ENCODE measurements at regions not wholly inside any gene's neighbourhood (a gene's known extent, or its start where the extent isn't known, plus 50 kb on each side); places are given as distances from the start of the nearest gene placed in this dataset.

DNA sequence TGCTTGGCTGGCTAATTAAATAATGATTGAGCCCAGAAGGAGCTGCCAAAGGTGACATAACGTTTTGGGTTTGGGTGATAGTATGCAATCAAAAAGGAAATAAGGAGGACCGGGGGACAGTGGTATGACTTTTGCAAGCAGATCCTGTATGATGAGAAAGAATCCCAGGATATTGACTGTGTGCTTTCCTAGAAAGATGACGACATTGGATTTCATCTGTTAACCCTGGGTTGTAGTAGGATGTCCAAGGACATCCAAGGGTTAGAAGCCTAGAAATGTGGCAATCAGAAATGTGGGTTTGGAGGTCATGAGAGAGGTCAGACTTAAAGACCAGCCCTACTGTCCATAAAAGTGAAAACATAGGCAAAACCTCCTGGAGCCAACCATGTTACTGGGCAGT is 50.3 kb upstream of the HMHB1 start:
- no peak for DNase-seq
- Histone ChIP-seq H3K4me1 (no peaks in the 10 kb centered on the region), H3K9me3 (no peaks in the 10 kb centered on the region), H3K36me3 (no peaks in the 10 kb centered on the region), H3K4me3 (ENCODE audit: low read depth, low read length) (no peak overlapping the region), H3K27me3 (no peaks in the 10 kb centered on the region)
- TF ChIP-seq, protein P1, sequence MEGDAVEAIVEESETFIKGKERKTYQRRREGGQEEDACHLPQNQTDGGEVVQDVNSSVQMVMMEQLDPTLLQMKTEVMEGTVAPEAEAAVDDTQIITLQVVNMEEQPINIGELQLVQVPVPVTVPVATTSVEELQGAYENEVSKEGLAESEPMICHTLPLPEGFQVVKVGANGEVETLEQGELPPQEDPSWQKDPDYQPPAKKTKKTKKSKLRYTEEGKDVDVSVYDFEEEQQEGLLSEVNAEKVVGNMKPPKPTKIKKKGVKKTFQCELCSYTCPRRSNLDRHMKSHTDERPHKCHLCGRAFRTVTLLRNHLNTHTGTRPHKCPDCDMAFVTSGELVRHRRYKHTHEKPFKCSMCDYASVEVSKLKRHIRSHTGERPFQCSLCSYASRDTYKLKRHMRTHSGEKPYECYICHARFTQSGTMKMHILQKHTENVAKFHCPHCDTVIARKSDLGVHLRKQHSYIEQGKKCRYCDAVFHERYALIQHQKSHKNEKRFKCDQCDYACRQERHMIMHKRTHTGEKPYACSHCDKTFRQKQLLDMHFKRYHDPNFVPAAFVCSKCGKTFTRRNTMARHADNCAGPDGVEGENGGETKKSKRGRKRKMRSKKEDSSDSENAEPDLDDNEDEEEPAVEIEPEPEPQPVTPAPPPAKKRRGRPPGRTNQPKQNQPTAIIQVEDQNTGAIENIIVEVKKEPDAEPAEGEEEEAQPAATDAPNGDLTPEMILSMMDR (IDR thresholded peaks at IDR 0.05; ENCODE audit: low read depth, low read length) = no peak

GRCh38 chr5:143760755-143761154 is 51.2 kb upstream of the HMHB1 start:
- TF ChIP-seq, protein P1 (IDR thresholded peaks at IDR 0.05; ENCODE audit: low read depth, low read length) = no peak
- Histone ChIP-seq H3K4me3 (ENCODE audit: low read depth, low read length) (no peak overlapping the region), H3K36me3 (no peaks in the 10 kb centered on the region), H3K9me3 (no peaks in the 10 kb centered on the region), H3K4me1 (no peaks in the 10 kb centered on the region), H3K27me3 (no peaks in the 10 kb centered on the region)
- DNase-seq = no peak

DNA sequence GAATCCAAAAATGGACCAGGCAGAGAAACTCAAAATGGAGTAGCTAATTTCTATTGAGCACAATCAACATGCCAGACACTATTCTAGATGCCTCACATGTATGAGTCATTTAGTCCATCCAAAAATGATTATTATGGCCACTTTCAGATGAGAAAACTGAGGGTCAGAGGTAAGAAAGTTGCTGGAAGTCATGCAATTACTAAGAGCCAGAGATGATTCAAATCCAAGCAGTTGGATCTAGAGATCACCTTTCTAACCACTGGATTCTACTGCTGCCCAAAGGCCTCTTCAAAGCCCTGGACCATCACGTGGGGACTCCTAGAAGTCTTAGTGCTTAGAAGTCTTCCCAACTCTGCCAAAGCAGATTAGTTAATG is 51.8 kb upstream of the HMHB1 start:
- Histone ChIP-seq H3K4me1 (no peaks in the 10 kb centered on the region), H3K9me3 (no peaks in the 10 kb centered on the region)
- TF ChIP-seq, protein P1 (IDR thresholded peaks at IDR 0.05; ENCODE audit: low read depth, low read length) = no peak

GRCh38 chr5:143759396-143760130 is 52.4 kb upstream of the HMHB1 start:
- Histone ChIP-seq H3K4me1 (no peaks in the 10 kb centered on the region), H3K36me3 (no peaks in the 10 kb centered on the region), H3K9me3 (no peaks in the 10 kb centered on the region), H3K27me3 (no peaks in the 10 kb centered on the region), H3K4me3 (ENCODE audit: low read depth, low read length) (no peak overlapping the region)
- TF ChIP-seq, protein P1 (IDR thresholded peaks at IDR 0.05; ENCODE audit: low read depth, low read length) = no peak
- no peak for DNase-seq

More for the DNA sequence above, 51.8 kb upstream of the HMHB1 start:
- Histone ChIP-seq H3K36me3 (no peaks in the 10 kb centered on the region), H3K27me3 (no peaks in the 10 kb centered on the region), H3K4me3 (ENCODE audit: low read depth, low read length) (no peak overlapping the region)
- DNase-seq = no peak

GRCh38 chr5:143758750-143759149 is 53.2 kb upstream of the HMHB1 start:
- DNase-seq = no peak
- TF ChIP-seq, protein P1 (IDR thresholded peaks at IDR 0.05; ENCODE audit: low read depth, low read length) = no peak
- H3K4me1 ChIP-seq = no peaks in the 10 kb centered on the region
- H3K36me3 ChIP-seq = no peaks in the 10 kb centered on the region
- H3K9me3 ChIP-seq = no peaks in the 10 kb centered on the region
- H3K4me3 ChIP-seq (ENCODE audit: low read depth, low read length) = no peak overlapping the region
- H3K27me3 ChIP-seq = no peaks in the 10 kb centered on the region

DNA sequence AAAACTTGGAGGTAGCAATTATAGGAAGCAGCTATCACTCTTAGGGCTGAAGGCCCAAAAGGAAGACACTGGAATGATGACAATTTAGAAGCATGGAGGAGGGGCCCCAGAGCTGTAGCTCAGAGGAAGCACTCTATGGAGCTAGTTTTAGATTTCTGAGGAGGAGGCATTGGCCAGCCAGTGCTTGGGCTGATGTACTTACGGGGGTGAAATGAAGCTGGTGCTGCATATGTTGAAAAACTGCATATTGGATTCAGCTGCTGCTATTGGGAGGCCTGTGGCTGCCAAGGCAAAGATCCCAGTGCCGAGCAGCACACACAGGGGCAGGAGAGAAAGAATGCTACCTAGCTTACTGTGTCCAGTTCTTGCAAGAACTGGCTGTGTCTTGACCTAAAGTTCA is 53.9 kb upstream of the HMHB1 start:
- TF ChIP-seq, protein P1 (IDR thresholded peaks at IDR 0.05; ENCODE audit: low read depth, low read length) = no peak
- no peaks in the 10 kb centered on the region for H3K9me3 ChIP-seq
- H3K36me3 ChIP-seq = no peaks in the 10 kb centered on the region
- no peak for DNase-seq
- H3K27me3 ChIP-seq = no peaks in the 10 kb centered on the region
- no peak overlapping the region for H3K4me3 ChIP-seq (ENCODE audit: low read depth, low read length)
- H3K4me1 ChIP-seq = no peaks in the 10 kb centered on the region
